NCI-H460 (cell line): ENCODE measurements at regions not wholly inside any gene's neighbourhood (a gene's known extent, or its start where the extent isn't known, plus 50 kb on each side); places are given as distances from the start of the nearest gene placed in this dataset.

ENCODE experiments used
- DNase-seq: peaks from one replicate; pipeline ENCODE4 v3.0.0-alpha.2; 2016; ENCODE audit warnings: low read depth; ENCODE audit errors: extremely low read depth

DNA sequence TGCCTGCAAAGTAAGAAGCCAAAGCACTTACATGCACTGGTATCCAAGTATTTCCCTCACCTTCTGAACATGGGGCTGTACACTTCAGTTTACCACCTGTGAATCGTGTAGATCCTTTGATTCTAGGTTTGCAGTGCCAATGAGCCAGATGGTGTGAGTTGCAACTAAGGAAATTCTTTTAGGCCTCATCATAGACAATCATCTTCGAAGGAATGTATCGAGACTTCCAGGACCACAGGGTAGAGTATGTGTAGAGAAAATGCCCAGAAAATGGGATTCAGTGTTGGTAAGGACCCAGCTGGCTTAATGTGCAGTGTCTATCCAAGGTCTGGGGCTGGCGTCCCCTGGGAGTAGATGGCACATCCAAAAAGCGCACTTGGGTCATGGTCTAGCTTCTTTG lies 323.2 kb upstream of the TPM1 start:
- no peak for DNase-seq

- no peak for DNase-seq
These were observed 320.3 kb upstream of the TPM1 start for GRCh38 chr15:62722237-62722636.

- no peak for DNase-seq
These were observed 316.1 kb upstream of the TPM1 start for GRCh38 chr15:62726461-62726860.

GRCh38 chr15:62727501-62727900 lies 315.0 kb upstream of the TPM1 start:
- no peak for DNase-seq

GRCh38 chr15:62730825-62731224 lies 311.7 kb upstream of the TPM1 start:
- DNase-seq, result no peak

DNA sequence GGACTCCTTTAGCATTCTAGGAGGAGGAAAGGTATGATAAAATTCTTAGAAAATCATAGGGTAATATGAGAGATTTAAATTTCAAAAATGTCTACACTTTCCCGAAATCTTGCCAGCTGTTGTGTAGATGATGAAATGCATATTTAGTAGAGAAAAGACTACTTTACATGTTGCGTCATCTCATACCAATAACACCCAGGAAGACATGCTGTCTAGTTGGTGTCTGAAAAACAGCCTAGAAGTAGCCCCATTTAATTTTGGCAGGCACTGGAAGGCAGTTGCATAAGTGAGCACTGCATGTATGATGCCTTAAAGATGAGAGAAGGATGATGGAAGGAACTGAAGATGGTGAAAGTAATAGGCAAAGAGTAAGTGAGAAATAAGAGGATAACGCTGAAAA lies 310.5 kb upstream of the TPM1 start:
- DNase-seq, result no peak

DNA sequence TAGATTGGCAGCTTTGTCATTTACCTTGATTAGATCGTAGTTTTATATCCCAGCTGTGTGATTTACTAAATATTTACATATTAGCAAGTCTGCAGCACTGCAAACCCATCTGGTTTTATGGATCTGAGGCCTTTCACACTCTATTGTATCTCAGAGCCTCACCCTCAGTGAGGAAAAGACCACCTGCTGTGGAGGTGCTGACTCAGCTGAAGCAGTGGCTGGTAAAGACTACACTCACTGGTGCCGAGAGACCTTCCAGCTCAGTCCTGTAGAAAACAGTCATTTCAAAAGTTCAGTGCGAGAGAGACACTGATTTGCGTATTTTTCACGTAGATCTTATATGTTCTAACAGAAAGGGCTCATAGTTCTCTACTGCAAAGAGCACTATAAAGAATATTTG lies 307.8 kb upstream of the TPM1 start:
- no peak for DNase-seq

- DNase-seq, result no peak
These were observed 305.8 kb upstream of the TPM1 start for GRCh38 chr15:62736756-62737155.

DNA sequence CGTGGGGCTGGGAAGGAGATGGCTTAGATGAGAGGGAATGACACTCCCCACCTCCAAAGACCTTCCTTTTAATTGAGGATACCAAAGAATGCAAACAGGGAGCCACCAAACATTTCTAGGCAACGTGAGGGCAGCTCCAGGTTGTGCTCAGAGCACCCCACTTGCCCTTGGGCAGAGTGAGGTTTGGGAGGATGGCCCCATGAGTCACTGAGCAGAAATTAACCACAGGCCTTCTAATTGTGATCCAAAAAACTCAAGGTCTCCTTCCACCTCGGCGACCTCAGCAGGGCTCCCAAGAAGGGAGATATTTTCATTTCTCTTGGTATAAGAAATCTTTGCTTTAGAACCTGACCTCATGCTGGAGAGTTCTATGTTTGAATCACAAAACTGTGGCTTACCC lies 305.0 kb upstream of the TPM1 start:
- DNase-seq, result no peak

DNA sequence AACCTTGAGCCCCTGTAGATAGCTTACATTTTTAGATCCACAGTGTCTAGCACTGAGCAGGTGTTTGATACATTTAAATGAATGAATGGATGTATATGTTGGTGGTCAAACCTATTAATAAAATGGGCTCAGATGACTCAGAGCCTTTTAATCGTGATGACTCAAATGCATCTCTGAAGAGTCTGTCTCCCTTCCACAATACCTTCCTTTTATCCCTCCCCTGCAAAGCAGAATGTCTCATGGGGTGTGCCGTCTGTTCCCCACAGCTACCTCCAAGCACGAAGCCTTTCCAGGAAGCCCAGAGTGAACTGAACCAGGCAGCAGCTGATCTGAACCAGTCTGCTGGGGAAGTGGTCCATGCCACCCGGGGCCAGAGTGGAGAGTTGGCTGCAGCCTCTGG lies 303.5 kb upstream of the TPM1 start:
- DNase-seq, result no peak

DNA sequence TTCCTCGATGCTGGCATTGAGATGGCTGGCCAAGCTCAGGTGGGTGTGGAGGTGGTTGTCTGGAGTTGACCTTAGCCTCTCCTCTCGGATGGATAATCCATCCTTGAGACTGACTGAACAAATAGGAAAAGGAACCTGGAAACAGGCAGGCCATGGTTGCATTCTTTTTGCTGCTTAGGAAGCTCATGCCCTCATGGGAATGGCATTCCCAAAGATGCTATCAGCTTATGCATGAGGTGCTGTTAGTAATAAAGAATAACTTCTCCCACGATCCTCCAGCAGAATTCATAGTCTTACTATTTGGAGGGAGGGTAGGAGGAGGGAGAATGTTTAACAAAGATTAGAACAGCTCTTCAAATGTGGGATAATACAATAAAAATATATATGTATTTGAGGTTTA lies 303.0 kb upstream of the TPM1 start:
- DNase-seq, result no peak

GRCh38 chr15:62740141-62741004 lies 302.2 kb upstream of the TPM1 start:
- DNase-seq, result no peak

GRCh38 chr15:62741106-62741505 lies 301.4 kb upstream of the TPM1 start:
- no peak for DNase-seq

DNA sequence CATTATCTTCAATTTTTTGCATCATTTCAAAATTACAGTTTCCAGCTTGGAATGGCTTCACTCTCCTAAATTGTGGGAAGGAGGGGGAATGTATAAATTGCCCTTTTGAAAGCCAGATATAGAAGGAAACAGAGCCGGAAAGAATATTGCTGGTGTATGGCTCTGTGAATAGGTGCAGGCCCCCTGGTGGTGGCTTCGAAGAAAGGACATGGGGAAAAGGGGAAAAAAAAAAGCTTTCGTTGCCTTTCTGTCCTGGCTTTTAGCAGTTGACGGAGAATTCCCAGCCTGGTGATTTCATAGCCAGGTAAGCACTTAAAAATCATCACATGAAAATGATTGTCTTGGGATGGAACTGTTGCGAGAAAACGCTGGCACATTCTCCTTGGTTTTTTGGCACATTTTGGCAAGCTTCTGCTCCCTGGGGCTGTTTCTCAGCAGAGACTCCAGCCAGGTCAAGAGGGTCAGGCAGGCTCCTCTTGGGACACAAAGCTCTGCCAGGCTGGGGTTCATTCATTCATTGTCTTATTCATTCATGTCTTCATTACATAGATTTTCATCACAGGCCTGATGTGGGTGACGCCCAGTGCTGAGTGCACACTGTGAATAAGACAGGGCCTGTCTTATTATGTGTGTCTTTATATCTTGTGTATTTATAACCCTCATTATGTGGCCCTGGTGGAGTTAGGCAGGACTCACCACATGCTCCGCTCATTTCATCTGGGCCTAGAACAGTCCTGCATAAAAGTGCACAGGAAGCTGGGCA lies 300.0 kb upstream of the TPM1 start:
- DNase-seq, result peak; percentile 61

- DNase-seq, result no peak
These were observed 296.8 kb upstream of the TPM1 start for GRCh38 chr15:62745621-62746225.

DNA sequence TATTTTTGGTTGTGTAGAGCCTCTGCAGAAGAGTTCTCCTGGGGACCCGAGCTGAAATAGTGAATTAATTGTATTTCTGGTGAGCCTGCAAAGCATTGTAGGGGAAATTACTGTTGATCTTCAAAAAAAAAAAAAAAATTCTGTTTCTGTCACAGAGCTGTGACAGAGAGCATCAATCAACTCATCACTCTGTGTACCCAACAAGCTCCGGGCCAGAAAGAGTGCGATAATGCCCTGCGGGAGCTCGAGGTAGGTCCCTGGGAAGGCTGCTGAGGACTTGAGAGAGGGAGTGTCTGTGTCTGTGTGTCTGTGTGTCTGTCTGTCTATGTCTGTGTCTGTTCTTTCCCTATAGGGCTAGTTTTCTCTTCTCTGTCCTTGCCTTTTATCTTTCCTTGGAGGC lies 294.4 kb upstream of the TPM1 start:
- no peak for DNase-seq

GRCh38 chr15:62749036-62749815 lies 293.3 kb upstream of the TPM1 start:
- no peak for DNase-seq

DNA sequence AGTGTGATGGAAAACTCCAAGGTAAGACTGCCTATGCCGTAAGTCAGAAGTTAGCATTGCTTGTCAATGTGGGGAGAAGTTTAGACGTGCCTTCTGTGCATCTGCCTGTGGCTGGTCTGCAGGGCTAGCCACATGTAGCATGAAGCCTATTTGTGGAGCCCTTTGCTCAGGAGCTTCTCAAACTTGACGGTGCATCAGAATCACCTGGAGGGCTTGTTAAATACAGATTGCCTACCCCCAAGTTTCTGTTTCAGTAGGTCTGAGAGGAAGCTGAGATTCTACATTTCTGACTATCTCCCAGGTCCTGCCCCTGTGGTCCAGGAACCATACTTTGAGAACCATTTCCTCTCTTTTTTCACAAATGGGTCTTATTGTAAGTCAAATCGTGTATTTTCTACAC lies 292.1 kb upstream of the TPM1 start:
- no peak for DNase-seq

- no peak for DNase-seq
These were observed 289.7 kb upstream of the TPM1 start for GRCh38 chr15:62752657-62753517.
